A549 (cell line): ENCODE measurements at regions not wholly inside any gene's neighbourhood (a gene's known extent, or its start where the extent isn't known, plus 50 kb on each side); places are given as distances from the start of the nearest gene placed in this dataset.

Experiments used
- ATAC-seq, 2 experiments: fragments of 200-7000 bp in 1 of 2; fragments of >200 bp in 1 of 2; cut with Nextera tagmentation in 1 of 2; cut with Tn5 transposase in 1 of 2; 3 replicates each; pipeline versions ENCODE4 v1.8.0 to v1.9.1; 2018 to 2020; ENCODE audit warnings: mild to moderate bottlenecking in 1 of 2, moderate library complexity in 1 of 2
- CTCF ChIA-PET: fragments of 300-600 bp; sonication (Branson Sonifier 250); formaldehyde crosslinking; extraction: SDS; loops from one replicate; lab custom pipeline; 2021; ENCODE audit warnings: antibody characterized with exemption, inconsistent platforms; lab: Yijun Ruan, JAX
- POLR2A ChIA-PET: fragments of 350-600 bp; formaldehyde crosslinking; extraction: SDS; loops from one replicate; lab custom pipeline; 2021; ENCODE audit warnings: antibody characterized with exemption, inconsistent platforms; lab: Yijun Ruan, JAX
- DNase-seq, 2 experiments: peaks; one replicate each; pipeline versions ENCODE4 v3.0.0 to v3.0.0-alpha.2; 2011 to 2016; ENCODE audit warnings: low read depth in 1 of 2, low spot score in 1 of 2
- FAIRE-seq: peaks from 2 replicates; lab custom pipeline; 2011; peaks lifted over from hg19 to GRCh38; lab: Jason Lieb, UNC
- H3K27ac ChIP-seq, 2 experiments: fragments of >200 bp; sonication (Bioruptor Twin); formaldehyde crosslinking; 3 replicates each; pipeline ENCODE4 v1.5.1; 2016 to 2017
- H3K4me1 ChIP-seq: fragments of >200 bp; sonication (Bioruptor Twin); formaldehyde crosslinking; 3 replicates; pipeline ENCODE4 v1.6.1; 2016
- H3K4me2 ChIP-seq: fragments of >200 bp; sonication (Bioruptor Twin); formaldehyde crosslinking; 3 replicates; pipeline ENCODE4 v1.6.1; 2016
- H3K4me3 ChIP-seq: fragments of >200 bp; sonication (Bioruptor Twin); formaldehyde crosslinking; 3 replicates; pipeline ENCODE4 v1.5.1; 2016
- H3K9me3 ChIP-seq: fragments of >200 bp; sonication (Bioruptor Twin); formaldehyde crosslinking; 3 replicates; pipeline ENCODE4 v1.6.1; 2016
- BCL3 ChIP-seq: fragments of >200 bp; sonication (Bioruptor Twin); formaldehyde crosslinking; IDR thresholded peaks from 3 replicates; pipeline ENCODE4 v1.6.1; 2016
- BHLHE40 ChIP-seq: IDR thresholded peaks from 2 replicates; pipeline ENCODE4 v1.6.1; 2012; ENCODE audit warnings: low read depth, low read length, inconsistent platforms
- EHF ChIP-seq: fragments of 250-450 bp; sonication (Bioruptor Pico); IDR thresholded peaks from 2 replicates; pipeline ENCODE4 v1.5.0; 2020; ENCODE audit warnings: mild to moderate bottlenecking
- ELK1 ChIP-seq: fragments of 150-350 bp; IDR thresholded peaks from 2 replicates; pipeline ENCODE4 v1.6.1; 2014; ENCODE audit warnings: low read depth, mild to moderate bottlenecking, low read length
- ESRRA ChIP-seq: fragments of 150-350 bp; IDR thresholded peaks from 2 replicates; pipeline ENCODE4 v1.6.1; 2014; ENCODE audit warnings: mild to moderate bottlenecking, low read length, borderline replicate concordance
- FOSL2 ChIP-seq, 2 experiments: fragments of 450-650 bp in 1 of 2; fragments of >200 bp in 1 of 2; sonication (Bioruptor Twin) in 1 of 2; formaldehyde crosslinking; IDR thresholded peaks; 2 replicates each; pipeline versions ENCODE4 v1.5.0 to v1.6.1; 2016 to 2020; ENCODE audit warnings: mild to moderate bottlenecking in 1 of 2, moderate library complexity in 1 of 2
- FOXS1 ChIP-seq: fragments of 250-450 bp; sonication (Bioruptor Pico); IDR thresholded peaks from 2 replicates; pipeline ENCODE4 v1.5.0; 2020; ENCODE audit warnings: mild to moderate bottlenecking, moderate library complexity
- HDAC2 ChIP-seq: fragments of 200-600 bp; sonication (generic); IDR thresholded peaks from 2 replicates; pipeline ENCODE4 v1.6.1; 2016
- HOXB13 ChIP-seq: fragments of 250-450 bp; sonication (Bioruptor Pico); IDR thresholded peaks from 2 replicates; pipeline ENCODE4 v1.5.0; 2020; ENCODE audit warnings: low read depth, mild to moderate bottlenecking, moderate library complexity
- HOXB5 ChIP-seq: fragments of 250-450 bp; sonication (Bioruptor Pico); IDR thresholded peaks from 2 replicates; pipeline ENCODE4 v1.5.0; 2020; ENCODE audit warnings: mild to moderate bottlenecking, moderate library complexity
- NFE2L2 ChIP-seq: fragments of 150-350 bp; conservative IDR thresholded peaks from 2 replicates; pipeline ENCODE4 v1.6.1; 2014; ENCODE audit warnings: low read length
- NR3C1 ChIP-seq: fragments of >200 bp; sonication (Bioruptor Twin); formaldehyde crosslinking; IDR thresholded peaks from 3 replicates; pipeline ENCODE4 v1.6.1; 2017
- PHF8 ChIP-seq: fragments of 200-600 bp; sonication (generic); IDR thresholded peaks from 2 replicates; pipeline ENCODE4 v1.6.1; 2016; ENCODE audit warnings: low read depth, mild to moderate bottlenecking, antibody characterized with exemption, moderate library complexity, borderline replicate concordance
- POLR2AphosphoS2 ChIP-seq: conservative IDR thresholded peaks from 2 replicates; pipeline ENCODE4 v1.6.1; 2012; ENCODE audit warnings: low read length, improper control_type of control experiment, inconsistent platforms
- RFX5 ChIP-seq: fragments of 450-650 bp; IDR thresholded peaks from 2 replicates; pipeline ENCODE4 v1.7.1; 2014; ENCODE audit warnings: antibody characterized with exemption, mild to moderate bottlenecking, moderate library complexity
- RNF2 ChIP-seq: fragments of 200-600 bp; sonication (generic); IDR thresholded peaks from 2 replicates; pipeline ENCODE4 v1.6.1; 2016; ENCODE audit warnings: low read depth, mild to moderate bottlenecking, antibody characterized with exemption, moderate library complexity, borderline replicate concordance
- ZC3H11A ChIP-seq: fragments of 450-650 bp; IDR thresholded peaks from 2 replicates; pipeline ENCODE4 v1.6.1; 2014; ENCODE audit warnings: antibody characterized with exemption, mild to moderate bottlenecking
- ZFP36 ChIP-seq: fragments of 450-650 bp; IDR thresholded peaks from 2 replicates; pipeline ENCODE4 v1.6.1; 2014; ENCODE audit warnings: borderline replicate concordance; ENCODE audit not compliant: partially characterized antibody
- WGBS: methylation state at CpG from one replicate; pipeline ENCODE4 v1.1.6; 2017; ENCODE audit errors: missing lambda C conversion rate; 5-methylcytosine and 5-hydroxymethylcytosine counted together
- TF ChIP-seq, protein P1 (sequence below): fragments of 450-650 bp; IDR thresholded peaks from 2 replicates; pipeline ENCODE4 v1.6.1; 2014; ENCODE audit warnings: antibody characterized with exemption
- TF ChIP-seq, protein P2 (sequence below): IDR thresholded peaks from 2 replicates; pipeline ENCODE4 v1.6.1; 2012
- TF ChIP-seq, protein P3 (sequence below): fragments of >200 bp; sonication (Bioruptor Twin); formaldehyde crosslinking; IDR thresholded peaks from 3 replicates; pipeline ENCODE4 v1.5.1; 2016

DNA sequence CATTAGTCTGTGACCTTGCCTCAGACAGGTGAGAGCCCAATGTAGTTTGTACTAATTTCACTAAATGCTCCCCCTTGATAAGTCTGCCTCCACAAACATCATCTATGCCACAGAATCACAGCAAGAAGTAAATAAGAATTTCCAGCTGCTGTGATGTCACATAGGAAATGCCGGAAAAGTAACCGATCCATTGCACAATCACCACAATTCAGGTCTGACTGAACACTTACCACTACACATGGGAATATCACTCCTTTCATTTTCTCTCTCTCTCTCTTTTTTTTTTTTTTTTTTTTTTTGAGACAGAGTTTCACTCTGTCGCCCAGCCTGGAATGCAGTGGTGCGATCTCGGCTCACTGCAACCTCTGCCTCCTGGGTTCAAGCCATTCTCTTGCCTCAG is 79.0 kb upstream of the CDH11 start:
- no peaks in the 10 kb centered on the region for H3K9me3 ChIP-seq
- CTCF ChIA-PET: no interaction called here
- POLR2A ChIA-PET: no interaction called here
- H3K4me3 ChIP-seq: no peak overlapping the region
- no peak overlapping the region for H3K4me2 ChIP-seq
- DNase-seq: no peak
- no peak overlapping the region for H3K27ac ChIP-seq
- TF ChIP-seq ESRRA: no peak
- TF ChIP-seq HOXB13 (CRISPR knock-in tag): no peak
- TF ChIP-seq, protein P1, sequence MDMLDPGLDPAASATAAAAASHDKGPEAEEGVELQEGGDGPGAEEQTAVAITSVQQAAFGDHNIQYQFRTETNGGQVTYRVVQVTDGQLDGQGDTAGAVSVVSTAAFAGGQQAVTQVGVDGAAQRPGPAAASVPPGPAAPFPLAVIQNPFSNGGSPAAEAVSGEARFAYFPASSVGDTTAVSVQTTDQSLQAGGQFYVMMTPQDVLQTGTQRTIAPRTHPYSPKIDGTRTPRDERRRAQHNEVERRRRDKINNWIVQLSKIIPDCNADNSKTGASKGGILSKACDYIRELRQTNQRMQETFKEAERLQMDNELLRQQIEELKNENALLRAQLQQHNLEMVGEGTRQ: no peak
- TF ChIP-seq EHF (CRISPR knock-in tag): no peak
- TF ChIP-seq FOXS1 (CRISPR knock-in tag): no peak
- TF ChIP-seq ZC3H11A: no peak
- no peak for TF ChIP-seq RFX5
- TF ChIP-seq, all 56 proteins: peak for 0
- FAIRE-seq (no peak), ATAC-seq (no peak)
- WGBS: 30% methylated on average over 5 of the region's 5 CpGs
- H3K4me1 ChIP-seq: no peaks in the 10 kb centered on the region

- 23% methylated on average over 5 of the region's 5 CpGs for WGBS
- FAIRE-seq: no peak
- no peaks in the 10 kb centered on the region for H3K4me1 ChIP-seq
Observed at GRCh38 chr16:65200156-65200773, 78.4 kb upstream of the CDH11 start.

More at GRCh38 chr16:65200156-65200773, 78.4 kb upstream of the CDH11 start:
- no peak for ATAC-seq
- TF ChIP-seq ELK1: no peak
- TF ChIP-seq, protein P2, sequence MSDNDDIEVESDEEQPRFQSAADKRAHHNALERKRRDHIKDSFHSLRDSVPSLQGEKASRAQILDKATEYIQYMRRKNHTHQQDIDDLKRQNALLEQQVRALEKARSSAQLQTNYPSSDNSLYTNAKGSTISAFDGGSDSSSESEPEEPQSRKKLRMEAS: no peak
- no peak for TF ChIP-seq RNF2
- no peak for TF ChIP-seq ZFP36
- no peak for TF ChIP-seq FOSL2 (IDR thresholded peaks at IDR 0.05)
- TF ChIP-seq FOSL2 (CRISPR knock-in tag; IDR thresholded peaks at IDR 0.05): no peak
- TF ChIP-seq NR3C1: no peak
- TF ChIP-seq POLR2AphosphoS2: no peak
- no peak for TF ChIP-seq HOXB5 (CRISPR knock-in tag)
- TF ChIP-seq BHLHE40: no peak
- TF ChIP-seq, protein P3, sequence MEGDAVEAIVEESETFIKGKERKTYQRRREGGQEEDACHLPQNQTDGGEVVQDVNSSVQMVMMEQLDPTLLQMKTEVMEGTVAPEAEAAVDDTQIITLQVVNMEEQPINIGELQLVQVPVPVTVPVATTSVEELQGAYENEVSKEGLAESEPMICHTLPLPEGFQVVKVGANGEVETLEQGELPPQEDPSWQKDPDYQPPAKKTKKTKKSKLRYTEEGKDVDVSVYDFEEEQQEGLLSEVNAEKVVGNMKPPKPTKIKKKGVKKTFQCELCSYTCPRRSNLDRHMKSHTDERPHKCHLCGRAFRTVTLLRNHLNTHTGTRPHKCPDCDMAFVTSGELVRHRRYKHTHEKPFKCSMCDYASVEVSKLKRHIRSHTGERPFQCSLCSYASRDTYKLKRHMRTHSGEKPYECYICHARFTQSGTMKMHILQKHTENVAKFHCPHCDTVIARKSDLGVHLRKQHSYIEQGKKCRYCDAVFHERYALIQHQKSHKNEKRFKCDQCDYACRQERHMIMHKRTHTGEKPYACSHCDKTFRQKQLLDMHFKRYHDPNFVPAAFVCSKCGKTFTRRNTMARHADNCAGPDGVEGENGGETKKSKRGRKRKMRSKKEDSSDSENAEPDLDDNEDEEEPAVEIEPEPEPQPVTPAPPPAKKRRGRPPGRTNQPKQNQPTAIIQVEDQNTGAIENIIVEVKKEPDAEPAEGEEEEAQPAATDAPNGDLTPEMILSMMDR: no peak
- TF ChIP-seq BCL3: no peak
- no peak for TF ChIP-seq ESRRA
- no peak for TF ChIP-seq PHF8
- TF ChIP-seq FOXS1 (CRISPR knock-in tag): no peak
- TF ChIP-seq HDAC2: no peak
- TF ChIP-seq NFE2L2: no peak
- H3K4me3 ChIP-seq: no peak overlapping the region
- H3K27ac ChIP-seq: no peak overlapping the region
- DNase-seq: no peak
- no peaks in the 10 kb centered on the region for H3K9me3 ChIP-seq
- ChIA-PET POLR2A (no interaction called here), CTCF (no interaction called here)
- no peak overlapping the region for H3K4me2 ChIP-seq
